Uterus (tissue), 3 donors: ENCODE measurements at regions not wholly inside any gene's neighbourhood (a gene's known extent, or its start where the extent isn't known, plus 50 kb on each side); places are given as distances from the start of the nearest gene placed in this dataset.

ENCODE experiments used
- DNase-seq, 2 donors: peaks; one replicate each; pipeline ENCODE4 v3.0.0-alpha.2; 2019 to 2020
- H3K27ac ChIP-seq, 2 donors: fragments of 200-600 bp; sonication (generic); 1 replicate in 1 of 2; 2 replicates in 1 of 2; pipeline ENCODE4 v1.5.1; 2016 to 2018
- H3K27me3 ChIP-seq, 2 donors: fragments of 200-600 bp; sonication (generic); one replicate each; pipeline ENCODE4 v1.5.1; 2018 to 2019; ENCODE audit warnings: control low read depth in 1 of 2
- H3K36me3 ChIP-seq, 2 donors: fragments of 200-600 bp; sonication (generic); one replicate each; pipeline ENCODE4 v1.5.1; 2019; ENCODE audit warnings: control low read depth in 1 of 2
- H3K4me1 ChIP-seq, 2 donors: fragments of 200-600 bp; sonication (generic); one replicate each; pipeline ENCODE4 v1.5.1; 2018 to 2019; ENCODE audit warnings: control low read depth in 1 of 2
- H3K4me3 ChIP-seq, 2 donors: fragments of 200-600 bp; sonication (generic); 1 replicate in 1 of 2; 2 replicates in 1 of 2; pipeline ENCODE4 v1.5.1; 2018 to 2019; ENCODE audit warnings: mild to moderate bottlenecking in 1 of 2
- H3K9me3 ChIP-seq, 2 donors: fragments of 200-600 bp; sonication (generic); one replicate each; pipeline ENCODE4 v1.5.1; 2019; ENCODE audit warnings: control low read depth in 1 of 2
- CTCF ChIP-seq, 4 experiments: fragments of 200-600 bp in 2 of 4; fragments of 450-650 bp in 2 of 4; sonication (generic) in 2 of 4; IDR thresholded peaks; one replicate each; pipeline ENCODE4 v1.5.1; 2016 to 2019; ENCODE audit warnings: antibody characterized with exemption in 4 of 4, mild to moderate bottlenecking in 2 of 4, moderate library complexity in 1 of 4
- POLR2A ChIP-seq, 2 donors: fragments of 450-650 bp; IDR thresholded peaks; one replicate each; pipeline ENCODE4 v1.6.1; 2016; ENCODE audit warnings: antibody characterized with exemption in 2 of 2, mild to moderate bottlenecking in 1 of 2, moderate library complexity in 1 of 2
- intact Hi-C: fragments of 100-400 bp; cut with DNase I; formaldehyde crosslinking; loops from one replicate; pipeline ENCODE4 v1.15.1; 2023; ENCODE audit warnings: low total_unique reads
- donor health status: DM: yes; HTN: yes; CAD: no.

- TF ChIP-seq CTCF (IDR thresholded peaks at IDR 0.05): no peak
- no peak for TF ChIP-seq POLR2A (IDR thresholded peaks at IDR 0.05)
- Histone ChIP-seq H3K4me3 (no peak overlapping the region), H3K36me3 (no peaks in the 10 kb centered on the region), H3K27me3 (no peaks in the 10 kb centered on the region), H3K4me1 (no peaks in the 10 kb centered on the region), H3K27ac (peak overlapping the region; percentile 88 to 90), H3K9me3 (no peaks in the 10 kb centered on the region)
- intact Hi-C loops: no loop called here
- no peak for DNase-seq
These were observed 54.2 kb upstream of the INPP5A start for GRCh38 chr10:132483394-132483793.

- intact Hi-C loops: no loop called here
- no peaks in the 10 kb centered on the region for H3K9me3 ChIP-seq
- H3K4me3 ChIP-seq: no peak overlapping the region
- H3K36me3 ChIP-seq: no peaks in the 10 kb centered on the region
- no peak for DNase-seq
- no peak for TF ChIP-seq CTCF (IDR thresholded peaks at IDR 0.05)
- TF ChIP-seq POLR2A (IDR thresholded peaks at IDR 0.05): no peak
- H3K4me1 ChIP-seq: no peaks in the 10 kb centered on the region
- no peaks in the 10 kb centered on the region for H3K27me3 ChIP-seq
- no peak overlapping the region for H3K27ac ChIP-seq
These were observed 52.7 kb upstream of the INPP5A start for GRCh38 chr10:132484922-132485321.

GRCh38 chr10:132485391-132485790 is 52.2 kb upstream of the INPP5A start:
- no peak for DNase-seq
- Histone ChIP-seq H3K36me3 (no peaks in the 10 kb centered on the region), H3K9me3 (no peaks in the 10 kb centered on the region), H3K27ac (no peak overlapping the region), H3K4me1 (no peaks in the 10 kb centered on the region), H3K27me3 (no peaks in the 10 kb centered on the region), H3K4me3 (no peak overlapping the region)
- TF ChIP-seq CTCF (IDR thresholded peaks at IDR 0.05) (no peak), POLR2A (IDR thresholded peaks at IDR 0.05) (no peak)
- intact Hi-C loops: no loop called here

- H3K27ac ChIP-seq: no peak overlapping the region
- no peaks in the 10 kb centered on the region for H3K36me3 ChIP-seq
- TF ChIP-seq CTCF (IDR thresholded peaks at IDR 0.05) (no peak), POLR2A (IDR thresholded peaks at IDR 0.05) (no peak)
- DNase-seq: peak in 1 of 2 donors; percentile 16
- no peaks in the 10 kb centered on the region for H3K9me3 ChIP-seq
- H3K27me3 ChIP-seq: no peaks in the 10 kb centered on the region
- H3K4me3 ChIP-seq: no peak overlapping the region
- intact Hi-C loops: no loop called here
- no peaks in the 10 kb centered on the region for H3K4me1 ChIP-seq
These were observed 51.0 kb upstream of the INPP5A start for GRCh38 chr10:132486539-132487121.

GRCh38 chr10:132487241-132488135 is 50.1 kb upstream of the INPP5A start:
- H3K4me3 ChIP-seq: no peak overlapping the region
- no peak overlapping the region for H3K27ac ChIP-seq
- TF ChIP-seq CTCF (IDR thresholded peaks at IDR 0.05): no peak
- no peak for TF ChIP-seq POLR2A (IDR thresholded peaks at IDR 0.05)
- no peaks in the 10 kb centered on the region for H3K4me1 ChIP-seq
- no peaks in the 10 kb centered on the region for H3K9me3 ChIP-seq
- H3K36me3 ChIP-seq: no peaks in the 10 kb centered on the region
- H3K27me3 ChIP-seq: no peaks in the 10 kb centered on the region
- DNase-seq: peak in 1 of 2 donors; percentile 14
- intact Hi-C loops: no loop called here
